Left lobe of liver (tissue), 2 donors: ENCODE measurements at regions not wholly inside any gene's neighbourhood (a gene's known extent, or its start where the extent isn't known, plus 50 kb on each side); places are given as distances from the start of the nearest gene placed in this dataset.
"Not testable (repeated sequence)": the region's sequence is repeated elsewhere in the genome, so short reads cannot be mapped to it uniquely, and the experiment has no call there.

ENCODE experiments used
- ATAC-seq: fragments of 200-7000 bp; cut with Tn5 transposase; one replicate; pipeline ENCODE4 v1.9.1; 2020; ENCODE audit warnings: mild to moderate bottlenecking, moderate library complexity
- DNase-seq: peaks from one replicate; pipeline ENCODE4 v3.0.0-alpha.2; 2020; ENCODE audit warnings: low spot score
- donor health status: DM: no; HTN: no; CAD: no; lungs with moderate emphysema.
- donor health status: DM: no; HTN: yes; CAD: no.

- DNase-seq, result no peak
- ATAC-seq, result no peak
These were observed 741.0 kb downstream of the PLCL1 start for GRCh38 chr2:198545411-198545810.

GRCh38 chr2:198544461-198544860 lies 740.1 kb downstream of the PLCL1 start:
- no peak for ATAC-seq
- no peak for DNase-seq

- DNase-seq, result no peak
- no peak for ATAC-seq
These were observed 730.4 kb downstream of the PLCL1 start for GRCh38 chr2:198534756-198535155.

GRCh38 chr2:198525211-198525969 lies 721.0 kb downstream of the PLCL1 start:
- no peak for ATAC-seq
- no peak for DNase-seq

GRCh38 chr2:198523710-198524109 lies 719.3 kb downstream of the PLCL1 start:
- no peak for ATAC-seq
- DNase-seq, result no peak

- ATAC-seq (no peak), DNase-seq (no peak)
These were observed 714.5 kb downstream of the PLCL1 start for GRCh38 chr2:198518935-198519334.

GRCh38 chr2:198517976-198518375 lies 713.6 kb downstream of the PLCL1 start:
- ATAC-seq, result no peak
- no peak for DNase-seq

GRCh38 chr2:198508610-198509009 lies 704.2 kb downstream of the PLCL1 start:
- ATAC-seq, DNase-seq: not testable (repeated sequence)

- ATAC-seq (no peak), DNase-seq (no peak)
These were observed 695.1 kb downstream of the PLCL1 start for GRCh38 chr2:198499539-198499938.

- DNase-seq (no peak), ATAC-seq (no peak)
These were observed 694.1 kb downstream of the PLCL1 start for GRCh38 chr2:198498516-198498915.

- ATAC-seq, result no peak
- no peak for DNase-seq
These were observed 693.7 kb downstream of the PLCL1 start for GRCh38 chr2:198498048-198498447.

GRCh38 chr2:198494931-198495330 lies 690.5 kb downstream of the PLCL1 start:
- DNase-seq (no peak), ATAC-seq (no peak)

- ATAC-seq (no peak), DNase-seq (no peak)
These were observed 686.4 kb downstream of the PLCL1 start for GRCh38 chr2:198490748-198491147.

- ATAC-seq (no peak), DNase-seq (no peak)
These were observed 684.6 kb downstream of the PLCL1 start for GRCh38 chr2:198488964-198489363.

GRCh38 chr2:198483051-198483450 lies 678.7 kb downstream of the PLCL1 start:
- DNase-seq (no peak), ATAC-seq (no peak)

GRCh38 chr2:198479065-198479464 lies 674.7 kb downstream of the PLCL1 start:
- DNase-seq (no peak), ATAC-seq (no peak)

- no peak for DNase-seq
- no peak for ATAC-seq
These were observed 674.0 kb downstream of the PLCL1 start for GRCh38 chr2:198478361-198478760.

GRCh38 chr2:198476007-198476406 lies 671.6 kb downstream of the PLCL1 start:
- ATAC-seq (no peak), DNase-seq (no peak)

GRCh38 chr2:198471291-198471690 lies 666.9 kb downstream of the PLCL1 start:
- ATAC-seq (no peak), DNase-seq (no peak)

- ATAC-seq, result no peak
- no peak for DNase-seq
These were observed 663.7 kb downstream of the PLCL1 start for GRCh38 chr2:198468136-198468535.

- no peak for ATAC-seq
- no peak for DNase-seq
These were observed 661.6 kb downstream of the PLCL1 start for GRCh38 chr2:198465970-198466369.

- DNase-seq (no peak), ATAC-seq (no peak)
These were observed 652.0 kb downstream of the PLCL1 start for GRCh38 chr2:198456418-198456817.

GRCh38 chr2:198453866-198454265 lies 649.5 kb downstream of the PLCL1 start:
- no peak for ATAC-seq
- DNase-seq, result no peak
